ENCODE measurements at regions not wholly inside any gene's neighbourhood (a gene's known extent, or its start where the extent isn't known, plus 50 kb on each side); places are given as distances from the start of the nearest gene placed in this dataset.

GRCh38 chr12:14239935-14240872 is 125.3 kb upstream of the ATF7IP start:
- no peak overlapping the region for H3K18ac ChIP-seq (ENCODE audit: insufficient read length, low read depth, low read length)
- no peak overlapping the region for H2BK15ac ChIP-seq (ENCODE audit: low read depth, low read length)
- Mint-ChIP-seq H3K36me3 (ENCODE audit: insufficient read depth in 1 of 3, low read depth in 3 of 3) (peaks cover 3 to 9% (median 6%) of the 10 kb centered on the region in 3 experiments), H3K4me3 (peak overlapping the region; percentile 10 to 32; a peak in 3 of 5 replicates), H3K27me3 (ENCODE audit: low read depth) (no peaks in the 10 kb centered on the region), H3K9me3 (peaks cover 15 to 22% of the 10 kb centered on the region in 2 experiments), H3K4me1 (peaks cover 23 to 26% of the 10 kb centered on the region in 2 experiments), H3K27ac (peak overlapping the region; percentile 8 to 95 (median 78); a peak in 6 of 7 replicates)
- H3K27ac ChIP-seq (ENCODE audit: insufficient read length, low read depth, low read length): no peak overlapping the region
- H3K23me2 ChIP-seq (ENCODE audit: insufficient read length, low read depth, low read length, poor library complexity, severe bottlenecking): peaks cover 3% of the 10 kb centered on the region
- no peak overlapping the region for H2AK5ac ChIP-seq (ENCODE audit: insufficient read length, low read length)
- H3K4ac ChIP-seq (ENCODE audit: low read depth, low read length): no peak overlapping the region
- no peak overlapping the region for H2BK5ac ChIP-seq (ENCODE audit: insufficient read length, low read length)
- no peak overlapping the region for H3K23ac ChIP-seq (ENCODE audit: insufficient read length, low read depth, low read length)
- no peaks in the 10 kb centered on the region for H3K9me3 ChIP-seq (ENCODE audit: control insufficient read depth, low read depth, low read length)
- peak overlapping the region; percentile 59 for H3K4me2 ChIP-seq (ENCODE audit: insufficient read depth, insufficient read length, low read length)
- no peaks in the 10 kb centered on the region for H3K79me2 ChIP-seq (ENCODE audit: insufficient read depth, low read length)
- H3K14ac ChIP-seq (ENCODE audit: insufficient read depth, low read length): no peak overlapping the region
- H4K20me1 ChIP-seq (ENCODE audit: control insufficient read depth, insufficient read depth, insufficient read length): no peaks in the 10 kb centered on the region
- peak overlapping the region; percentile 95 for H2AFZ ChIP-seq (ENCODE audit: low read length)
- no peak overlapping the region for H4K91ac ChIP-seq (ENCODE audit: insufficient read length, low read depth, low read length)
- no peak overlapping the region for H4K5ac ChIP-seq (ENCODE audit: insufficient read length, low read depth, low read length)
- peak; percentile 74 for DNase-seq
- H2BK120ac ChIP-seq (ENCODE audit: low read depth, low read length, poor library complexity, severe bottlenecking): no peak overlapping the region
- no peak overlapping the region for H4K8ac ChIP-seq (replicated peaks; ENCODE audit: insufficient read length, low read depth, low read length)
- H3K56ac ChIP-seq (ENCODE audit: insufficient read length, low read depth, low read length): no peak overlapping the region
- H3K4me1 ChIP-seq (ENCODE audit: insufficient read depth, low read length): peaks cover 4% of the 10 kb centered on the region
- no peaks in the 10 kb centered on the region for H3K27me3 ChIP-seq (ENCODE audit: insufficient read depth, low read length)
- H3K79me1 ChIP-seq (ENCODE audit: insufficient read depth, low read depth, low read length, poor library complexity, severe bottlenecking): no peaks in the 10 kb centered on the region
- no CpG with 5 or more reads among the region's 11 CpGs for WGBS (ENCODE audit: extremely low coverage, insufficient read length, low lambda C conversion rate)
- no peak for TF ChIP-seq CTCF (conservative IDR thresholded peaks at IDR 0.05)
- H2BK12ac ChIP-seq (ENCODE audit: insufficient read length, low read depth, low read length): no peak overlapping the region
- no peak overlapping the region for H3T11ph ChIP-seq (ENCODE audit: low read length)
- no peak overlapping the region for H3K9ac ChIP-seq (ENCODE audit: extremely low read depth, insufficient read length, low read length)
- no peak overlapping the region for H2BK20ac ChIP-seq (ENCODE audit: low read depth, low read length, poor library complexity, severe bottlenecking)
